Gastroesophageal sphincter (tissue), 4 donors: ENCODE measurements at regions not wholly inside any gene's neighbourhood (a gene's known extent, or its start where the extent isn't known, plus 50 kb on each side); places are given as distances from the start of the nearest gene placed in this dataset.

Experiments used
- ATAC-seq: fragments of 150-250 bp; one replicate; pipeline ENCODE4 v1.9.1; 2016; ENCODE audit warnings: mild to moderate bottlenecking, moderate library complexity
- H3K27ac ChIP-seq, 4 donors: fragments of 200-600 bp; sonication (generic) in 3 of 4; 1 replicate in 3 of 4; 2 replicates in 1 of 4; pipeline ENCODE4 v1.5.1; 2016 to 2019
- H3K27me3 ChIP-seq: fragments of 200-600 bp; sonication (generic); one replicate; pipeline ENCODE4 v1.5.1; 2019
- H3K36me3 ChIP-seq, 2 donors: fragments of 200-600 bp; sonication (generic); one replicate each; pipeline ENCODE4 v1.5.1; 2019; ENCODE audit warnings: control low read depth in 1 of 2
- H3K4me1 ChIP-seq, 3 donors: fragments of 200-600 bp; sonication (generic); 1 replicate in 2 of 3; 2 replicates in 1 of 3; pipeline ENCODE4 v1.5.1; 2016 to 2019; ENCODE audit warnings: control low read depth in 2 of 3
- H3K4me3 ChIP-seq, 2 donors: fragments of 200-600 bp; sonication (generic); one replicate each; pipeline ENCODE4 v1.5.1; 2019; ENCODE audit warnings: mild to moderate bottlenecking in 1 of 2, moderate library complexity in 1 of 2
- H3K9me3 ChIP-seq, 3 donors: fragments of 200-600 bp; sonication (generic); one replicate each; pipeline ENCODE4 v1.5.1; 2017 to 2019; ENCODE audit warnings: control low read depth in 2 of 3
- CTCF ChIP-seq, 4 experiments: fragments of 200-600 bp in 2 of 4; fragments of 450-650 bp in 2 of 4; sonication (generic) in 1 of 4; IDR thresholded peaks; one replicate each; pipeline ENCODE4 v1.5.1; 2017 to 2019; ENCODE audit warnings: antibody characterized with exemption in 4 of 4, mild to moderate bottlenecking in 2 of 4, moderate library complexity in 2 of 4
- EP300 ChIP-seq: sonication (generic); formaldehyde crosslinking; IDR thresholded peaks from one replicate; pipeline ENCODE4 v1.6.1; 2017; ENCODE audit warnings: antibody characterized with exemption, mild to moderate bottlenecking
- POLR2A ChIP-seq, 2 donors: fragments of 450-650 bp; IDR thresholded peaks; one replicate each; pipeline ENCODE4 v1.6.1; 2017; ENCODE audit warnings: antibody characterized with exemption in 2 of 2, mild to moderate bottlenecking in 2 of 2, moderate library complexity in 1 of 2
- POLR2AphosphoS5 ChIP-seq: sonication (generic); formaldehyde crosslinking; IDR thresholded peaks from one replicate; pipeline ENCODE4 v1.6.1; 2017; ENCODE audit warnings: antibody characterized with exemption
- WGBS, 2 donors: methylation state at CpG; one replicate each; pipeline ENCODE4 v1.1.5; 2018; ENCODE audit warnings: low coverage in 1 of 2; 5-methylcytosine and 5-hydroxymethylcytosine counted together

- H3K27me3 ChIP-seq: no peaks in the 10 kb centered on the region
- 79 to 96% methylated on average over 4 to 5 of the region's 5 CpGs for WGBS, 2 donors
Observed at GRCh38 chr17:77593081-77593480, 365.4 kb upstream of the TNRC6C start.

GRCh38 chr17:77594416-77595209, 363.9 kb upstream of the TNRC6C start:
- Histone ChIP-seq H3K27ac (no peak overlapping the region), H3K4me3 (no peak overlapping the region), H3K36me3 (no peaks in the 10 kb centered on the region), H3K27me3 (no peaks in the 10 kb centered on the region), H3K9me3 (no peaks in the 10 kb centered on the region), H3K4me1 (no peaks in the 10 kb centered on the region)
- ATAC-seq: no peak
- WGBS, 2 donors: 67 to 88% methylated on average over 1 to 6 of the region's 7 CpGs
- TF ChIP-seq EP300 (no peak), CTCF (IDR thresholded peaks at IDR 0.05) (no peak), POLR2AphosphoS5 (no peak), POLR2A (IDR thresholded peaks at IDR 0.05) (no peak)

More at GRCh38 chr17:77593081-77593480, 365.4 kb upstream of the TNRC6C start:
- ATAC-seq: no peak
- no peak for TF ChIP-seq CTCF (IDR thresholded peaks at IDR 0.05)
- TF ChIP-seq POLR2A (IDR thresholded peaks at IDR 0.05): no peak
- TF ChIP-seq POLR2AphosphoS5: no peak
- no peak for TF ChIP-seq EP300
- no peaks in the 10 kb centered on the region for H3K9me3 ChIP-seq
- no peaks in the 10 kb centered on the region for H3K36me3 ChIP-seq
- H3K4me3 ChIP-seq: no peak overlapping the region
- H3K27ac ChIP-seq: no peak overlapping the region
- H3K4me1 ChIP-seq: no peaks in the 10 kb centered on the region

- Histone ChIP-seq H3K36me3 (no peaks in the 10 kb centered on the region), H3K27me3 (no peaks in the 10 kb centered on the region), H3K4me1 (peaks cover 5 to 15% (median 6%) of the 10 kb centered on the region in 3 donors), H3K27ac (no peak overlapping the region), H3K9me3 (no peaks in the 10 kb centered on the region), H3K4me3 (no peak overlapping the region)
- no peak for TF ChIP-seq EP300
- TF ChIP-seq POLR2AphosphoS5: no peak
- no peak for TF ChIP-seq CTCF (IDR thresholded peaks at IDR 0.05)
- TF ChIP-seq POLR2A (IDR thresholded peaks at IDR 0.05): no peak
- no peak for ATAC-seq
- WGBS, 2 donors: 52% methylated on average over 4 of the region's 22 CpGs; no CpG with 5 or more reads in 1 of the 2 donors
Observed at GRCh38 chr17:77596491-77597417, 361.7 kb upstream of the TNRC6C start.

GRCh38 chr17:77597418-77598240, 360.9 kb upstream of the TNRC6C start:
- Histone ChIP-seq H3K27ac (no peak overlapping the region), H3K36me3 (no peaks in the 10 kb centered on the region), H3K4me1 (peaks cover 6 to 23% (median 11%) of the 10 kb centered on the region in 3 donors), H3K9me3 (no peaks in the 10 kb centered on the region), H3K27me3 (no peaks in the 10 kb centered on the region), H3K4me3 (no peak overlapping the region)
- TF ChIP-seq POLR2A (IDR thresholded peaks at IDR 0.05) (no peak), EP300 (no peak), POLR2AphosphoS5 (no peak), CTCF (IDR thresholded peaks at IDR 0.05) (no peak)
- 84 to 88% methylated on average over 6 to 11 of the region's 19 CpGs for WGBS, 2 donors
- ATAC-seq: no peak
